Stimulated activated CD4-positive, alpha-beta T cell treated with anti-CD3 and anti-CD28 coated beads, Interleukin-4, amount 100 ng/mL, for 4 hours (primary cell): ENCODE measurements at regions not wholly inside any gene's neighbourhood (a gene's known extent, or its start where the extent isn't known, plus 50 kb on each side); places are given as distances from the start of the nearest gene placed in this dataset.
"Not testable (repeated sequence)": the region's sequence is repeated elsewhere in the genome, so short reads cannot be mapped to it uniquely, and the experiment has no call there.

Experiments
- DNase-seq, 2 experiments: peaks; one replicate each; pipeline ENCODE4 v3.0.0-alpha.2; 2020

- no peak for DNase-seq
Observed at GRCh38 chr12:22115711-22116110, 69.7 kb downstream of the CMAS start.

GRCh38 chr12:22116376-22116775, 70.4 kb downstream of the CMAS start:
- DNase-seq: no peak

- no peak for DNase-seq
Observed at GRCh38 chr12:22117563-22118237, 71.7 kb downstream of the CMAS start.

- no peak for DNase-seq
Observed at GRCh38 chr12:22118238-22118790, 72.3 kb downstream of the CMAS start.

- peak; percentile 12 to 14 for DNase-seq
Observed at GRCh38 chr12:22121224-22121623, 75.2 kb downstream of the CMAS start.

GRCh38 chr12:22122359-22122758, 76.3 kb downstream of the CMAS start:
- DNase-seq: no peak

GRCh38 chr12:22124987-22125386, 79.0 kb downstream of the CMAS start:
- DNase-seq: no peak

- not testable (repeated sequence) for DNase-seq
Observed at GRCh38 chr12:22126101-22126500, 80.1 kb downstream of the CMAS start.

- DNase-seq: no peak
Observed at GRCh38 chr12:22126758-22127157, 80.7 kb downstream of the CMAS start.

GRCh38 chr12:22130671-22131070, 84.7 kb downstream of the CMAS start:
- no peak for DNase-seq

- DNase-seq: not testable (repeated sequence)
Observed at GRCh38 chr12:22136604-22137117, 90.6 kb downstream of the CMAS start.
